ENCODE measurements at regions not wholly inside any gene's neighbourhood (a gene's known extent, or its start where the extent isn't known, plus 50 kb on each side); places are given as distances from the start of the nearest gene placed in this dataset.

GRCh38 chr3:76972624-76973296 is 67.1 kb upstream of the ROBO2 start:
- TF ChIP-seq CTCF (IDR thresholded peaks at IDR 0.05), result no peak
- no peak for TF ChIP-seq POLR2A (IDR thresholded peaks at IDR 0.05)
